Stomach (tissue), 8 donors: ENCODE measurements at regions not wholly inside any gene's neighbourhood (a gene's known extent, or its start where the extent isn't known, plus 50 kb on each side); places are given as distances from the start of the nearest gene placed in this dataset.

Experiments used
- DNase-seq, 2 donors: peaks; one replicate each; pipeline versions ENCODE4 v3.0.0 to v3.0.0-alpha.2; 2013 to 2019
- H3K27ac ChIP-seq, 5 donors: fragments of 200-600 bp in 4 of 5; sonication (generic) in 4 of 5; one replicate each; pipeline ENCODE4 v1.5.1; 2013 to 2019; ENCODE audit warnings: mild to moderate bottlenecking in 1 of 5, moderate library complexity in 1 of 5
- H3K27me3 ChIP-seq, 3 donors: fragments of 200-600 bp; sonication (generic); one replicate each; pipeline ENCODE4 v1.5.1; 2017 to 2019; ENCODE audit warnings: mixed run types in 1 of 3
- H3K36me3 ChIP-seq, 4 donors: fragments of 200-600 bp; sonication (generic); 1 replicate in 3 of 4; 2 replicates in 1 of 4; pipeline ENCODE4 v1.5.1; 2016 to 2019
- H3K4me1 ChIP-seq, 4 donors: fragments of 200-600 bp; sonication (generic); one replicate each; pipeline ENCODE4 v1.5.1; 2016 to 2019
- H3K4me3 ChIP-seq, 4 donors: fragments of 200-600 bp; sonication (generic) in 3 of 4; one replicate each; pipeline ENCODE4 v1.5.1; 2016 to 2019; ENCODE audit warnings: mild to moderate bottlenecking in 1 of 4
- H3K9me3 ChIP-seq, 4 donors: fragments of 200-600 bp; sonication (generic); one replicate each; pipeline ENCODE4 v1.5.1; 2016 to 2019
- CTCF ChIP-seq, 7 experiments: fragments of 450-650 bp in 4 of 7; fragments of 200-600 bp in 3 of 7; sonication (generic) in 3 of 7; IDR thresholded peaks; one replicate each; pipeline ENCODE4 v1.5.1; 2016 to 2019; ENCODE audit warnings: antibody characterized with exemption in 7 of 7, control low read depth in 2 of 7, mild to moderate bottlenecking in 1 of 7
- EP300 ChIP-seq: sonication (generic); formaldehyde crosslinking; IDR thresholded peaks from one replicate; pipeline ENCODE4 v1.6.1; 2017; ENCODE audit warnings: antibody characterized with exemption
- POLR2A ChIP-seq, 4 donors: fragments of 450-650 bp; IDR thresholded peaks; one replicate each; pipeline ENCODE4 v1.6.1; 2016; ENCODE audit warnings: antibody characterized with exemption in 4 of 4, control low read depth in 2 of 4, mild to moderate bottlenecking in 1 of 4, moderate library complexity in 1 of 4
- POLR2AphosphoS5 ChIP-seq, 3 donors: sonication (generic); formaldehyde crosslinking; IDR thresholded peaks; one replicate each; pipeline ENCODE4 v1.6.1; 2016; ENCODE audit warnings: antibody characterized with exemption in 3 of 3
- WGBS, 5 donors: extraction: QIAGEN DNeasy Blood & Tissue Kit in 3 of 5; methylation state at CpG; one replicate each; pipeline versions ENCODE4 v1.1.5 to v1.1.7; 2013 to 2018; 5-methylcytosine and 5-hydroxymethylcytosine counted together
- intact Hi-C: fragments of 100-400 bp; cut with DNase I; formaldehyde crosslinking; loops from one replicate; pipeline ENCODE4 v1.15.1; 2023; ENCODE audit warnings: low total_unique reads
- donor health status: healthy with polysubstance abuse.
- donor health status: Bipolar disorder and iron deficiency.
- donor health status: healthy.

- Histone ChIP-seq H3K4me1 (no peaks in the 10 kb centered on the region), H3K36me3 (no peaks in the 10 kb centered on the region), H3K4me3 (no peak overlapping the region), H3K9me3 (no peaks in the 10 kb centered on the region), H3K27me3 (no peaks in the 10 kb centered on the region), H3K27ac (no peak overlapping the region)
- intact Hi-C loops, result no loop called here
- 73 to 84% (median 76%) methylated on average over 4 of the region's 4 CpGs for WGBS, 5 donors
- TF ChIP-seq EP300, result no peak
- DNase-seq, result no peak
Observed at GRCh38 chr1:209421186-209421585, 162.3 kb upstream of the CAMK1G start.

- intact Hi-C loops, result no loop called here
- WGBS, 5 donors, result 52 to 76% (median 69%) methylated on average over 5 of the region's 5 CpGs
- Histone ChIP-seq H3K4me1 (no peaks in the 10 kb centered on the region), H3K4me3 (no peak overlapping the region), H3K9me3 (no peaks in the 10 kb centered on the region), H3K27me3 (no peaks in the 10 kb centered on the region), H3K27ac (no peak overlapping the region), H3K36me3 (no peaks in the 10 kb centered on the region)
- TF ChIP-seq CTCF (IDR thresholded peaks at IDR 0.05) (no peak), EP300 (no peak), POLR2A (IDR thresholded peaks at IDR 0.05) (no peak), POLR2AphosphoS5 (IDR thresholded peaks at IDR 0.05) (no peak)
- no peak for DNase-seq
Observed at GRCh38 chr1:209421978-209422680, 161.4 kb upstream of the CAMK1G start.

GRCh38 chr1:209425959-209426358 is 157.6 kb upstream of the CAMK1G start:
- TF ChIP-seq POLR2A (IDR thresholded peaks at IDR 0.05) (no peak), POLR2AphosphoS5 (IDR thresholded peaks at IDR 0.05) (no peak), CTCF (IDR thresholded peaks at IDR 0.05) (no peak), EP300 (no peak)
- intact Hi-C loops, result no loop called here
- Histone ChIP-seq H3K36me3 (no peaks in the 10 kb centered on the region), H3K4me3 (no peak overlapping the region), H3K4me1 (no peaks in the 10 kb centered on the region), H3K27me3 (no peaks in the 10 kb centered on the region), H3K9me3 (no peaks in the 10 kb centered on the region), H3K27ac (no peak overlapping the region)
- DNase-seq, result no peak
- WGBS, 5 donors, result 67 to 81% (median 74%) methylated on average over 5 of the region's 5 CpGs

GRCh38 chr1:209427277-209427676 is 156.2 kb upstream of the CAMK1G start:
- no peaks in the 10 kb centered on the region for H3K4me1 ChIP-seq
- no peaks in the 10 kb centered on the region for H3K36me3 ChIP-seq
- no peak overlapping the region for H3K4me3 ChIP-seq
- peaks cover 0 to 6% (median 2%) of the 10 kb centered on the region in 3 donors for H3K27me3 ChIP-seq
- intact Hi-C loops, result no loop called here
- WGBS, 5 donors, result 66 to 77% (median 69%) methylated on average over 7 of the region's 7 CpGs
- H3K9me3 ChIP-seq, result no peaks in the 10 kb centered on the region
- DNase-seq, result no peak
- H3K27ac ChIP-seq, result no peak overlapping the region
- TF ChIP-seq POLR2A (IDR thresholded peaks at IDR 0.05) (no peak), CTCF (IDR thresholded peaks at IDR 0.05) (no peak), EP300 (no peak), POLR2AphosphoS5 (IDR thresholded peaks at IDR 0.05) (no peak)

GRCh38 chr1:209427811-209428210 is 155.7 kb upstream of the CAMK1G start:
- intact Hi-C loops, result no loop called here
- DNase-seq, result no peak
- no peak overlapping the region for H3K27ac ChIP-seq

More at GRCh38 chr1:209427811-209428210, 155.7 kb upstream of the CAMK1G start:
- Histone ChIP-seq H3K9me3 (no peaks in the 10 kb centered on the region), H3K4me3 (no peak overlapping the region), H3K36me3 (no peaks in the 10 kb centered on the region), H3K4me1 (no peaks in the 10 kb centered on the region), H3K27me3 (peaks cover 0 to 6% (median 3%) of the 10 kb centered on the region in 3 donors)
- TF ChIP-seq POLR2AphosphoS5 (IDR thresholded peaks at IDR 0.05) (no peak), EP300 (no peak), CTCF (IDR thresholded peaks at IDR 0.05) (no peak), POLR2A (IDR thresholded peaks at IDR 0.05) (no peak)
- WGBS, 5 donors, result 58 to 77% (median 75%) methylated on average over 9 of the region's 9 CpGs
